GM18505 (cell line): ENCODE measurements at regions not wholly inside any gene's neighbourhood (a gene's known extent, or its start where the extent isn't known, plus 50 kb on each side); places are given as distances from the start of the nearest gene placed in this dataset.

Source experiments
- ATAC-seq: cut with Tn5 transposase; IDR thresholded peaks from one replicate; pipeline ENCODE4 v1.9.1; 2021; ENCODE audit not compliant: unreplicated experiment
- POLR2A ChIP-seq: IDR thresholded peaks from 4 replicates; pipeline ENCODE4 v1.6.1; 2011; ENCODE audit warnings: borderline replicate concordance; ENCODE audit not compliant: insufficient read depth, insufficient read length; ENCODE audit errors: extremely low read depth

DNA sequence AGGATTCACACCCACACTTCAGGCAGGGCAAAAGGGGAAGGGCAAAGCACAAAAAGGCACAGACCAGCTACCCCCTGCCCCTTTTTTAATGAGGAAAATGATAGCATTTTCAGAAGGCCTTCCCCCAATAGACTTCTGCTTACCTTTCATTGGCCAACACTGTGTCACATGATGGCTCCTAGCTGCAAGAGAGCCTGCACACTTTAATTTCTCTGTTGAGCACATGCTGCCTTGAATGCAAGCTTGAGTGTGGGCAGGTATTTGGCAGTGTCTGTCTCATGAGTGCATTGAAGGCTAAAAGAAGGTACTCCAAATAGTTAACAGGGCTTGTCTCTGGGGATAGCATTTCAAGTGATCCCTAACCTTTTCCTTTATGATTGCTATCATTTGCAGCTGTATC, 175.4 kb upstream of the NFE2L3 start:
- ATAC-seq: no peak
- no peak for TF ChIP-seq POLR2A

DNA sequence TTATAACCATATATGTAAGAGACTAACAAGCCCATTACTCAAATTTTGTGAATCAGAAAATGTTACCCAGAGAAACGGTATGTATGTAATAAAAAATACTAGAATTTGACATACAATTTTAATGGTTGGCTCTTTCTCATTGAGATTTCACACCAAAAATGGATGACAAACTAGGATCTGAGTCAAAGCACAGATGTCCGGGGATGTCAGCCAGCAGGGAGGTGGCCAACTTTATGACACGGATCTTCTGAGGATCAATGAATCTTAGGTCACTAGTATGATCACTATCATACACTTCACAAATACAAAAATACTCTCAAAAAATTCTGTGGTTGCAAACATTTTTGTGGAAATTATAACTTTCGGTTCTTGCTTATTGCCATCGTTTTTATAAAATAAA, 173.5 kb upstream of the NFE2L3 start:
- no peak for TF ChIP-seq POLR2A
- no peak for ATAC-seq

DNA sequence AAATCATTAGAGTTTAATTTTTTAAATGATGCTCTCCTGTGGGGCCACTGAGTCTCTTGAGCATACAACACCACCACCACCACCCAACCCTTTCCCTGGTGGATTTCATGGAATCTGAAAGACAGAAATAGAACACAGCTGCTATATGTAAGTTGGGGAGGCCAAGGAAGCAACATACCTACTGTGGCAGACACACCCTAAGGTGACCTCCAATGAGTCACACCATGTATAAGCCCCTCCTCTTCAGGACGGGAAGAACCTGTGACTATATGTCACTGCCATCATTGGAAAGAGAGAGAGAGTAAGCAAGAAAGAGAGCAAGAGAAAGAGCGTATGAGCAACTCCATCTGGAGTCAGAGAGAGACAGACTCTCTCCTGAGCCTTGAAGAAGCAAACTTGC, 172.4 kb upstream of the NFE2L3 start:
- no peak for ATAC-seq
- no peak for TF ChIP-seq POLR2A

GRCh38 chr7:25982684-25983083, 169.3 kb upstream of the NFE2L3 start:
- ATAC-seq: no peak
- no peak for TF ChIP-seq POLR2A

GRCh38 chr7:25985196-25985595, 166.8 kb upstream of the NFE2L3 start:
- TF ChIP-seq POLR2A: no peak
- ATAC-seq: no peak

- TF ChIP-seq POLR2A: no peak
- ATAC-seq: no peak
Measured at GRCh38 chr7:25988640-25989039, 163.4 kb upstream of the NFE2L3 start.

- TF ChIP-seq POLR2A: no peak
- ATAC-seq: no peak
Measured at GRCh38 chr7:25989140-25989705, 162.8 kb upstream of the NFE2L3 start.

DNA sequence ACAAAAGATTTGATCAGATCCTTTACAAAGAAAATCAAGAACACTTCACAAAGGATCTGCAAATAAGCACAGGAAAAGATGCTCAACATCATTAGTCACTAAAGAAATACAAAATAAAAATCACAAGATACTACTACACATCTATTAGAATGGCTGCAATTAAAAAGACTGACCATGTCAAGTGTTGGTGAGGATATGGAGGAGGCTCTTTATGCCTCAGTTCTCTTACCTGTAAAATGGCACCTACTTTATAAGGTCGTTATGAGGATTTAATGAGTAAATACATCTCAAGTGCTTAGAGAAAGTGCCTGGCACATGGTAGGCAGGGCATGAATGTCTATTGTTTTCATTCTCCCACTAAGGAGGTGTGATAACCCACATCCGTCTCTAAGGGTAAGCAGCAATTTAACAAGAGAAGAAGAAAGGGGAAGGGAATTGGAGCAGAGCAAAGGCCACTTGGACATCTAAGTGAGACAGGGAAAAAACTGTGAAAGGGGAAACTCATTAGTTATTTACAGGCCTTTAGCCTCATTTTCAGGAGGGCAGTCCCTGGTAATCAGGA, 157.5 kb upstream of the NFE2L3 start:
- no peak for ATAC-seq
- no peak for TF ChIP-seq POLR2A

GRCh38 chr7:25995216-25995615, 156.8 kb upstream of the NFE2L3 start:
- no peak for ATAC-seq
- TF ChIP-seq POLR2A: no peak

DNA sequence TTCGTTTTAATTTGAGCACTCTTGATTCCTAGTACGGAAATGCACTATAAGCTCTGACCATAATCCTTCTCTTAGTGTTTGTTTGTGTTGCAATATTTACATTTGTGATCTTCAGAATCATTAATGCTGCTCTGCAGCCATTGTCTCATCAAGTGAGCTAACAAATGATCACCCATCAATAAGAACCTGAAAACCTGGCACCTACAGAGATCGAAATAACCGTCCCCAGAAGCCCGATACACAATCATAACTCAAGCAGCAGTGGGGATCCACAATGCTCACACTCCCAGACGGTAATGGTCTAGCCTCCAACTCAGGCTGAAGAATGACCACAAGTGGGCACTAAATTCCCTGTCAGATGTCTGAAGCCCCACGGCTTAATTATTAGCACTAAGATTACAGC, 156.0 kb upstream of the NFE2L3 start:
- ATAC-seq: no peak
- TF ChIP-seq POLR2A: no peak

DNA sequence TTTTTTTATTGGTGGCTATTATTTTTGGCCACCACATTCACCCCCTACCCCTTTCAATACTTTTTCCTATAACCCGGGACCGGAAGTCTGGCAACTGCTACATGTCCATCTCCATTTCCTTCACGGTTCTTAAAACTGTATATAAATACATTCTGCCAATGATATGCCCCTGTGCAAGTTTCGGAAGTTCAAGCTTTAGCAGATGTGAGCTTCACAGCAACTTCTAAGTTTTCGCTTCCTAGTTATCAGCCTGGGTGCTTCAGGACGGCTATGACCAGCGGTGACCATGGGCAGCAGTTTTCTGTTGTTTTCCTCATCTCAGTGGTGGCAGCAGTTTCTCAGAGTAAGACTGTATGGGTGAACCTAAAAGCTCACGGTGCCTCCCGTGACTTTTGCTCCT, 153.5 kb upstream of the NFE2L3 start:
- TF ChIP-seq POLR2A: no peak
- ATAC-seq: no peak

- no peak for ATAC-seq
- TF ChIP-seq POLR2A: no peak
Measured at GRCh38 chr7:26000841-26001240, 151.2 kb upstream of the NFE2L3 start.

- no peak for ATAC-seq
- TF ChIP-seq POLR2A: no peak
Measured at GRCh38 chr7:26001662-26002244, 150.2 kb upstream of the NFE2L3 start.

- TF ChIP-seq POLR2A: no peak
- no peak for ATAC-seq
Measured at GRCh38 chr7:26005683-26006410, 146.2 kb upstream of the NFE2L3 start.
